GM12891 (cell line): ENCODE measurements at regions not wholly inside any gene's neighbourhood (a gene's known extent, or its start where the extent isn't known, plus 50 kb on each side); places are given as distances from the start of the nearest gene placed in this dataset.

ENCODE experiments used
- POLR2A ChIP-seq: IDR thresholded peaks from 2 replicates; pipeline ENCODE4 v1.6.1; 2011; ENCODE audit warnings: low read depth, low read length, control low read depth
- POLR2AphosphoS5 ChIP-seq: IDR thresholded peaks from 2 replicates; pipeline ENCODE4 v1.6.1; 2011; ENCODE audit warnings: low read depth, low read length, control low read depth
- TAF1 ChIP-seq: IDR thresholded peaks from 2 replicates; pipeline ENCODE4 v1.6.1; 2011; ENCODE audit warnings: low read depth, low read length, control low read depth

- TF ChIP-seq TAF1 (no peak), POLR2AphosphoS5 (no peak), POLR2A (no peak)
Observed at GRCh38 chr13:109516186-109516585, 270.2 kb downstream of the IRS2 start.
